SHP77 (cell line): ENCODE measurements at regions not wholly inside any gene's neighbourhood (a gene's known extent, or its start where the extent isn't known, plus 50 kb on each side); places are given as distances from the start of the nearest gene placed in this dataset.
A peak's percentile ranks its signal among the peaks of the same experiment; 100 is the strongest.
"Not testable (repeated sequence)": the region's sequence is repeated elsewhere in the genome, so short reads cannot be mapped to it uniquely, and the experiment has no call there.

Experiments used
- DNase-seq, 2 experiments: peaks; one replicate each; lab custom pipeline; 2025; lab: John Stamatoyannopoulos, UW

DNA sequence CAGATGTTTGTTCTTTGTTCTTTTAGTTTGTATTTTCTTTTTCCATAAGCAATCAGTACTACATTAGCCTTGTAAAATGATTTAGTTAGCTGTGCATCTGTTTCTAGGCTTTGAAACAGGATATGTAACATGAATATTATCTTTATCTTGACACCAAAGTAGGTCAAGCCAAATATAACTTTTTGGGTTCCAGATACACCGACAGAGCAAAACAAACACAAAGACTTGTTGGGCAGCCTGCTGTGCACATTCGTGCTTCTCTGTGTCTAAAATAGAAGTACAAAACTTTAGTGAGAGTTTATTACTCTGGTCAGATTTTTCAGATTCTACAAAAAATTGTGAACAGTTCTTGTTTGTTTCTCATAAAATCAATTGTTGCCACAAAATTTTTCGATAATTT lies 1059.3 kb upstream of the GYPC start:
- no peak for DNase-seq

DNA sequence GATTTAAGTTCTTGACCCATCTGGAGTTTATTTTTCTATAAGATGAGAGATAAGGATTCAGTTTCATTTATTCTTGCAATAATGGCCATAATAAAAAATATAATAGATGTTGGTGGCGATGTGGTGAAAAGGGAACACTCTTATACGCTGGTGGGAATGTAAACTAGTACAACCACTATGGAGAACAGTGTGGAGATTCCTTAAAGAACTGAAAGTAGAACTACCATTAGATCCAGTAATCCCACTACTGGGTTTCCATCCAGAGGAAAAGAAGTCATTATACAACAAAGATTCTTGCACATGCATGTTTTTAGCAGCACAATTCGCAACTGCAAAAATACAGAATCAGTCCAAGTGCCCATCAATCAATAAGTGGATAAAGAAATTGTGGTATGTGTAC lies 1040.5 kb upstream of the GYPC start:
- no peak for DNase-seq

DNA sequence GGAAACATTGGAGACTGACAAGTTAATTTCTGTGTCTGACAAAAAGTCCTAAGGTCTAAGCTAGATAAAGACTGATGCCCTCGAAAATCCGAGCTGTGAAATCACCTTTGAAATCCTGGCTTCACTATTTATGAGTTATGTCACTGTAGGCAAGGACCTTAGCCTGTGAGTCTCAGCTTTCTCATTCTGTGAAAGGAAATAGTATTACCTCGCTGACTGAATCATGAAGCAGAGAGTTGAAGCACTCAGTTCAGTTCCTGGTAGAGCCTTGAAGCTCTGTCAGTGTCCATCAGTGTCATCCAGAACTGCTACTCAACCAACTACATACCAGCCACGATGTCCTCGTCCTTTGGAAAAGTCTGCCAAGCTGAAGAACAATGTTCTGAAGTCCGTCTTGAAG lies 1025.6 kb upstream of the GYPC start:
- DNase-seq, result no peak

DNA sequence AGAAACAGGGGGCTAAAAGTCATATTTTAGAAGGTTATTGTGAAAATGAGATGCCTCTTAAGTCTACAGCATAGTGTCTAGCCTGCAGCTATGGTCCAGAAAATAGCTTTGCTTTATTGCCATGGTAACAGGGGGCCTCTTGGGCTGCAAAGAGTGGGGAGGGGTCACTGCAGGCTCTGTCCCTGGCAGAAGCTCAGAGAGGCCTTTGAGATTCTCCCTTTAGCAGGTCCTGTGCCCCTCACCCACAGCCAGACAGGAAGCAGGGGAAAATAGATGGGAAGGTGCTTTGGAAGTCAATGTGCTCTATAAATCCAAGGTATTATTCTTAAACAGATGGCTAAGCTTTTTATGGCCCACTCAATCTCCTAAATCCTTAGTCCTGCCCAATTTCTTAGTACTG lies 1021.3 kb upstream of the GYPC start:
- DNase-seq, result no peak

DNA sequence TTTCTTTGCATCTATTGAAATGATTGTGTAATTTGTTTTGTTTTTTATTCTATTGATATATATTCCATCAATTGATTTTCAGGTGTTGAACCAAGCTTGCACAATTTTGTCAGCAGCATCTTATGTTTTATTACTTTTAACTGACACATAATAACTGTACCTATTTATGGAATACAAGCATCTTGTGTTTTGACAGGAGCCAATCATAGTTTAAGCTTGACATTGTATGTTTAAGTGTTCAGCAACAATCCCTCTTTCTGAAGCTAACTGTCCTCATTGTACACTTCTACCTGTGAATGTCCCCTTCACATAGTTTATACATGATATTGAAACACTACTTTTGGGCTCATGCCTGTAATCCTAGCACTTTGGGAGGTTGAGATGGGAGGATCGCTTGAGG lies 1017.6 kb upstream of the GYPC start:
- no peak for DNase-seq

DNA sequence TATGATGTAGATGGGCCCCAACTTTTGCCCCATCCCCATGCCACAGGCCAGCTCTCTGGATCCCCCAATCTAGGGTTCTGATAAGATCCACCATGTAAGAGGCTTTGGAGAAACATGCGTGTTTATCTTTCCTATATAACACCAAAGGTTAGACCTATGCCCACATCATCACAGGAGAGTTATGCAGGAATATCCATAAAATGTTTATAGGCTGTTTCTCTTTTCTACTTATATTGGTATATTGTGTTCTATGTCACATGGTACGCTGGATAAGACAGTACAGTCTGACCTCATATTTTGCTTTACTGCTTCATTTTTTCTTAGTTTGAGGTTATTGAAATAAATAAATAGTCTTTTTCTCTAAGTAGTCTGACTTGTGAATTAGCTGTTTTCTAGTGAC lies 1013.9 kb upstream of the GYPC start:
- DNase-seq, result no peak

DNA sequence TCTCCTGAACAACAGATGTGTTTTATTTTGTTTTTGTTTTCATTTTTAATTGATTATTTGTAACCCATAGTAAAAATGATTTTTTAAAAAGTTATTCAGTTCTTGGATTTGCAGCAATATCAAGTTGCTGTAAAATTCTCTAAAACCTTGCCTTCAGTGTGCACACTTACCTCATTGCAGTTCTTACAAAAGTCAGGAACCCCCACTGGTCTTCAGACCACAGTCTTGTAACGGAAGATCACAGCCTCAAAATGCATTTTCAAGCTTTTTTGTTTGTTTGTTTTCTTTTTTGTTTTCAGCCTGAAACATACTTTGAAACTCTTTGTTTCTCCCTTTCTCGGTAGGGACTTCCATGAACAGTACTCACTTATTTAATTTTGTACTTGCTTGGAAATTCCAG lies 1012.8 kb upstream of the GYPC start:
- DNase-seq, result no peak

DNA sequence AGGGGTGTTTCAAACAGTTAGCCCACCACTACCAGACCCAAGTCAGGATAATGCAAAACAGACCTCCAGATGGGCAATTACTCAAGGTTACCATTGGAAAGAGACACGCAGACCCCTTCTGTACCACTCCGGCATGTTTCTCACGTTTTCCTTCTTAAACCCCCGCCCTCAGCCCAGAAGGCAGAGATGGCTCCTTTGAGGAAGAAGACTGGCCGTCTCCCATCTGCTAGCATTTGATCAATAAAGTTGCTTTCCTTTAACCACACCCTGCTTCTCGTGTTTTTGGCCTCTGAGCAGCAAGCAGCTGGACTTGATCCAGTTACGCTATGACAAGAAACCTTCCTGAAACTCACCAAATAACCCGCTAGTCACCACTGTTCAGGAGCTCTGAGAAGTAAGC lies 1012.4 kb upstream of the GYPC start:
- no peak for DNase-seq

DNA sequence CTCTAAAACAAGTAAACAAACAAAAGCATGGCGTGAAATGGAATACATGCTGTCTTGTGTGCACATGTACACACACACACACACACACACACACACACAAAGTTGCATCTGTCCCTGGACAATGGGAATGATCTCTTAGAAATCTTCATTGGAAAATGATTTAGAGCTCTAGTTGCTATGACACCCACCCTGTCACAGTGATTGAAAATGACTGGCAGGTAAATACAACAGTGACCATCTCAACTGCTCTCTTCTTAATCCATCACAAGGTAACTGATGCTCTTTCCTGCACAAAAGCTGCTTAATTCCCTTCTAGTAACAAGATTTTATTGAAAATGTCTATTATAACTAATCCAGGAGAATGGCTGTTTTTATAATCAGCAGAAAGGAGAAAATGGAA lies 1011.7 kb upstream of the GYPC start:
- DNase-seq, result no peak

DNA sequence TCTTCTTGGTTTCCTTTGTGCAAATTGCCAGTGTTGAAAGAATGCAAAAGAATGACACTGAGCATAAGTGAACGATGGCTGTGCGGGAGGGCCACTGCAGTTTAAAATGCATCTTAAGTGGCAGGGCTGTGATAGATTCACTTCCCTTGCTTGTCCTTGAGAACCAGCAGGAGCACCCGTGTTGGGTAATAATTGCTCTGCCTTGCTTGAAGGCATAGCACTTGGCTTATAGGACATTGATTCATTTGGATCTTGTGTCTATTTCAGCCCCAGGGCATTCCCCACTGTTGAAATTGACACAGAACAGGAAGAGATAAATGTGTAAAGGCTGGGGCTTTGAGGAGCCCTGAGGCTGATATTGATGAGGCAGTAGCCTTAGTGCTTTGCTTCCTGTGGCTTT lies 1003.7 kb upstream of the GYPC start:
- no peak for DNase-seq

DNA sequence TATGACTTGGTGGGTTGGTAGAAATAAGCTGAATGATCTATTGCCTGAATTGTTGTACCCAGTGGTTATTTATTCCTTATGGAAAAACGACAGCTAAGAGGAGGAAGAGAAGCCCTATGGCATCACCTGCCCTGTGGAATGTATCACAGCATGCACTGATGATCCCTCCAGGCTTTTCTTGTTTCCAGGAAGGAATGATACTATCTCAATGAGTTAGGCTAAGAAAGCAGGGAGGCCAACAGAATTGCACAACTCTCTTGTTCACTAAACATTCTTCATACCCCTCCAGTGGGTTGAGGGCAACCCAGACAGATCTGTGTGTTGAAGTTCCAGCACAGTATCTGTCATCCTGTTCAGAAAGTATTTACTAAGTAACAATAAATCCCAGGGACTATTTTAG lies 1001.7 kb upstream of the GYPC start:
- DNase-seq, result no peak

DNA sequence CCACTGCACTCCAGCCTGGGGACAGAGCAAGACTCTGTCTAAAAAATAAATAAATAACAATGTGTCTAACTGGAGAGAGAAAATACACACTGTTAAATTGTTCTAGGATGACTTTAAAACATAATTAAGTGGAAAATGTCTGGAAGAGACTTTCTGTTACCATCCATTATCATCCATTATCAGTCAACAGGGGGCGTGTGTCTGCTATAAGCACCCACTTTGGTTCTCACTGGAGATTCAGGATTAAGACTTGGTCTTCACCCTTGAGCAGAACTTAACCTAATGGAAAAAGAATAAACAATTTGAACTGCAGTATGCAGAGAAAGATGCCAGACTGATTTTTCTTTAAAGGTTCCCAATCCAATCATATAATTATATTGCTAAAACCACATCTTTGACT lies 999.8 kb upstream of the GYPC start:
- DNase-seq, result no peak

DNA sequence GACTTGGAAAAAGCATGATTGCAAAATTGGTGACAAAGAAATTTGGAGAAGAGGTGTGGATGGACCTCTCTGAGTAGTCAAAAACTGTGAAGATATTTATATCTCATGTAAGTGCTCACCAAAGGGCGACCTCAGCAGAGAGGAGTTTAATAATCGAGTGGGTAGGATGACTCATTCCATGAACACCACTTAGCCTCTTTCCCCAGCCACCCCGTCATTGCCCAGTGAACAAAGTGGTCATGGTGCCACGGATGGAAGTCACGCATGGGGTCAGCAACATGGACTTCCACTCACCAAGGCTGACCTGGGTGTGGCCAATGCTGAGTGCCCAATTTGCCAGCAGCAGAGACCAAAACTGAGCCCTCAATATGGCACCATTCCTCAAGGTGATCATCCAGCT lies 997.4 kb upstream of the GYPC start:
- DNase-seq, result no peak

DNA sequence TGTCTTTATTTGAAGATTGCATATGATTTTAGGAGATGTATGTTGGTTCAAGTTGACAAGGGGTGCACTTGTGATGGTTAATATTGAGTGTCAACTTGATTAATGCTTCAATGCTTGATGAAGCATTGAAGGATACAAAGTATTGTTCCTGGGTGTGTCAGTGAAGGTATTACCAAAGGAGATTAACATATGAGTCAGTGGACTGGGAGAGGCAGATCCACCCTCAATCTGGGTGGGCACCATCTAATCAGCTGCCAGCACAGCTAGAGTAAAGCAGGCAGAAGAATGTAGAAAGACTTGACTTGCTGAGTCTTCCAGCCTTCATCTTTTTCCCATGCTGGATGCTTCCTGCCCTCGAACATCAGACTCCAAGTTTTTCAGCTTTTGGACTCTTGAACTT lies 995.6 kb upstream of the GYPC start:
- DNase-seq, result not testable (repeated sequence)

DNA sequence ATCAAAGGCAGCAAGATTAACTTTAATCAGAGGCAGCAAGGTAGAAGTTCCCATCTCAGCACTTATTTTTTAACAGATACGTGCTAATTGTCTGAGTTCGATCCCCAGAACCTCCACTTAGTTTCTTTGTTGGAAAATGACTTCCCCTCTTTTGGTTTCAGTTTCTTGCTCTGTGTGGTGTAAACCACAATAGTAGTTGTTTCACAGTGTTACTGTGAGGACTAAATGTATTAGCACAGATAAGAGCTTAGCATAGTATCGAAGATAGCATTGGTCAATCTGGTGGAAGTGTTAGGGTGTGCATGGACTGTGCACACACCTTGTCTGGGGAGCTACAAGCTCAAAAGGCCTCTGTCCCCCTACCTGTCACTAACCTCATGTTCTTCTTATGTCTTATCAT lies 988.3 kb upstream of the GYPC start:
- no peak for DNase-seq

DNA sequence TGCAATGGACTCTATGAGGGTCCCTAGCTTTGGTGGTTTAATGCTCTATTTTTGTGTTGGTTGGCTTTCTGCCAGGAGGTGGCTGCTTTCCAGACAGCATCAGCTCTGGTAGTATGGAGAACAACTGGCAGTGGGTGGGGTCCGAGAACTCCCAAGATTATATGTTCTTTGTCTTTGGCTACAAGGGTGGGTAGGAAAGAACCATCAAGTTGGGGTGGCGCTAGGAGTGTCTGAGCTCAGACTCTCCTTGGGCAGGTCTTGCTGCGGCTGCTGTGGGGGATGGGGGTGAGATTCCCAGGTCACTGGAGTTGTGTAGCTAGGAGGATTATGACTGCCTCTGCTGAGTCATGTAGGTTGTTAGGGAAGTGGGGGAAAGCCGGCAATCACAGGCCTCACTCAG lies 976.1 kb upstream of the GYPC start:
- no peak for DNase-seq

DNA sequence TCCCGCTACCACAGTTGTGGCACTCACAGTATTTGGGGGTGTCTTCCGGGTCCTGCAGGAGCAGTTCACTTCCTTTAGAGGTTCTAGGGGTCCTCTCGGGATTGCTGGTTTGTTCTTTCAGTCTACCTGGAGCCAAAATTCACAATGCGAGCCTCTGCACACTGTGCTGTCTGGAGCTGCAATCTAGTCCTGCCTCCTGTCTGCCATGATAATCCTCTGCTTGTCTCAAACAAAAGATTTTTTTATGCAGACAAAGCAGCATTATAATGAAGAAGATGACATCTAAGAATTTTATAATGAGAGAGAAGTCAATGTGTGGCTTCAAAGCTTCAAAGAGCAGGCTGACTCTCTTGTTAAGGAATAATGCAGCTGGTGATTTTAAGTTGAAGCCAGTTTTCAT lies 975.1 kb upstream of the GYPC start:
- no peak for DNase-seq

DNA sequence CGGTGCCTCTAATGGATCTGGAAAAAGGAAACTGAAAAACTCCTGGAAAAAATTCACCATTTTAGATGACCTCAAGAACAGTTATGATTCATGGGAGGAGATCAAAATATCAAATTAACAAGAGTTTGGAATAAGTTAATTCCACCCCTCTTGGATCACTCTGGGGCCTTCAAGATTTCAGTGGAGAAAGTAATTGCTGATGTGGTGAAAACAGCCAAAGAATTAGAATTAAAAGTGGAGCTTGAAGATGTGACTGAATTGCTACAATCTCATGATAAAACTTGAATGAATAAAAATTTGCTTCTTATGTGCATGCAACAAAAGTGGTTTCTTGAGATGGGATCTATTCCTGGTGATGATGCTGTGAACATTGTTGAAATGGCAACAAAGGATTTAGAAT lies 974.4 kb upstream of the GYPC start:
- DNase-seq, result no peak

DNA sequence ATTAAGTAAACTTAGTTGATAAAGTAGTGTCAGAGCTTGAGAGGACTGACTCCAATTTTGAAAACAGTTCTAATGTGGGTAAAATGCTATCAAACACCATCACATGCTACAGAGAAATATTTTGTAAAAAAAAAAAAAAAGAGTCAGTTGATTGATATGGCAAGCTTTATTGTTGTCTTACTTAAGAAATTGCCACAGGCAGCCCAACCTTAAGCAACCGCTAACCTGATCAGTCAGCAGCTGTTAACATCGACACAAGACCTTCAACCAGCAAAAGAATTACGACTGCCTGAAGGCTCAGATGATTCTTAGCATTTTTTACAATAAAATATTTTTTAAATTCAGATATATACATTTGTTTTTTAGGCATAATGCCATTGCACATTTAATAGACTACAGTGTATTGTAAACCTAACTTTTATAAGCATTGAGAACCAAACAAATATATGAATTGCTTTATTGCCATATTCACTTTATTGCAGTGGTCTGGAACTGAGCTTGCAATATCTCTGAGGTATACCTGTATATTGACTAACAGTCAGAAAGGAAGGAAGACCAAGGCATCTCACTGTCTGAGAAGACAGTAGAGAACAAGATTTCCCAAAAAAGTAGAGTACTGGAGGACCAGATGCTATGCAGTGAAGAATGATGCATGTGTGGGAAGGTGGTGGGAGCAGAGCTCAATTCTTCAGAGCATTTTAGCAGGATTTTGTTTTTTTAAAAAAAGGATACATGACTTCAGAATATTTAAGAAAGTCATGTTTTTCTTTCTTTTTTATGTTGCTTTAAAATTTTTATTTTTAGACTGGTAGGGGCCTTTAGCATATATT lies 973.8 kb upstream of the GYPC start:
- DNase-seq, result no peak

DNA sequence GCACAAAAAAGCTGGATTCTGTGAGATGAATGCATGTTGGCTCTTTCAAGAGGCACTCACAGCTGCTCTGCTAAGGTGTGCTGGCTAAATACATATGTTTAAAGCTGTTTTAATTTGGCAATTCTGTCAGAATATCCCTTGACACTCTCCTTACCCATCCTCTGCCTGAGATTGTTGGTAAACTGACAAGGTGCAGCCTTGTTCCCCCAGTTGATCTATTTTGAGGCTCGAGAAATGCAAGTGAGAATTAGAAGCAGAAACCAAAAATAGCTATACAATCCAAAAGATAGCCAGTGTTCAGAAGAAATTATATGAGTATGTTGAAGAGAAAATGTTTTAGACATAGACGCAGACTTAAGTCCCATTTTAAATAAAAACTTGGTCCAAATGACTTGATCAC lies 971.7 kb upstream of the GYPC start:
- DNase-seq, result no peak

DNA sequence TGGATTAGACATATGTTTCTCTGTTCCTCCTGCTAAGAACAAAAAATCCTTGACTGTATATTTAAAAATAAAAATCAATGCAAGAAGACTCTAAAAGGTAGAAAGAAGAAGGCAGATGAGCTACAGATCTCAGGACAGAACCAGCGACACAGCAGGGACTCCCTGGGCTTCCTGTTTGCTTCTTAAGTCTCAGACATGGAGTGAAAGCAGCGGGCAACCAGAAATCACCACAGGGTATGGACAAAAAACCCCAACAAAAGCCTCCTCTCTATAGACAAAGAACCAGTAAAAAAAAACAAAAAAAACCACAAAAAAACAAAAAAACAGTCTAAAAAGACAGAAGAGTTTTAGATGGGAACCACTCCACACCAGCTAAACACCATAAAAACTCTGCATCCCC lies 971.0 kb upstream of the GYPC start:
- no peak for DNase-seq

DNA sequence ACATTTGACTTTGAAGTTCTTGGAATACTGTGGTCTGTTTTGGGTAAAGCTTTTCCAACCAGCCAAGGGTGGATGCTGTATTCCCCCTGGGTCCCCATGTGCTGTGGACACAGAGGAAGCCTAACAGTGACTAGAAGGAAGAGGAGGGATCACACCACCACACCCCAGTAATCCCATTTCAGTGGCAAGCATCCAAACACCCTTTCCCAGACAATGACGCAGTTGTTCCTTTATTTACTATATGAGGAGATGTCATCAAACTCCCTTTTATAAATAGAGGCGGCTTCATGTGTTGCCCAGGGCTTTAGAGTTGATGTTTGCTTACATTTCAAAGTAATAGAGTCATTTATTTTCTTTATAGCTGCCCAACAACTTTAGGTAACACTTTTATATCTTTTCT lies 959.4 kb upstream of the GYPC start:
- peak; percentile 43 to 66 for DNase-seq

DNA sequence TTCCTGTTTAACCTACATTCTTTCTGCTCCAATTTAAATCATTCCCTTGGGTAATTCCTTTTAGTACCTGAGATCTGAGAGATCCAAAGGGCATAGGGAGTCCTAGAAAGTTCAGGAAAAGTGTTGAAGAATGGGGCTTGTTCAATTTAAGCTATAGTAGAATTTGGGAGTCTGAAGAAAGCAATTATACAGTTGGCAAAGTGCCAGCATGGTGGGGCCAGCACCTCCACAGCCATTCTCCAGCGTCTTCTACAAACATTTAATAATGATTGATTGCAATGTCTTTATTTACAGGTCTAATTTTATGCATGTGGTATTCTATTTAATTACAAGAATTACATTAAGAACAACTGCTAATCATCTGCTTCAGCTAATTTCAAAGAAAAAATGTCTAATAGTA lies 957.7 kb upstream of the GYPC start:
- no peak for DNase-seq

DNA sequence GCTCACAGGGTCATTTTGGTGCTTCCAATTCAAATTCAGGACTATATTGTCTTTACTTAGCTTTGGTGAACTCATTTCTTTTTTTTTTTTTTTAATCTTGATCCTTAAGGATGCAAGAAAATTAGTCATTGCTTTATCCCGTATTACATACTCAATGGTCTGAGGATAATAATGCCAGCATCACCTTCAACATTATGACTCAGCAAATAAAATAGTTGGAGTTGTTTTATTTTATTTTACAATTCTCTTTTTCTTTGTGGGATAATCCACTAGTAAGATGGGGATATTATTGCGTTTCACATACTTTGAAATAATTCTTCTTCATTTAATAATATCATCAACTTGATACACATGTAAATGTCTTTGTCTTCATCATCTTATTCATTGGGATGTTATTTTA lies 954.9 kb upstream of the GYPC start:
- no peak for DNase-seq

DNA sequence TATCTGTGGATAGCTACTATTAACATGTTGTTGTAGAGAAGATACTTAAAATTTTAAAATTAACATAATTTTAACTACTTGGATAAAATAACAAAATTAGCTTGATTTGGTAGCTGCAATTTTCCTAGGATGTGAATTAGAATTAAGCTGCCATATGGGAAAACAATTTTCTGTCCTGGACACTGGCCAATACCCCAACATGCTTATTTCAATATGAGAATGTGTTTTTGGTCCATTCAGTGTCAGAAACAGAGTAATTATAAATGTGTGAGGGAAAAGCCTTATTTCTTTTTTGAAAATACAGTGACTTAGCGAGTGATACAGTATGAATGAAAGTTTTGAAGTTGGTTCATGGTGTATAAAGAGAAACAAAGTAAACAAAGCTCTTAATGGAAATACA lies 948.3 kb upstream of the GYPC start:
- DNase-seq, result no peak
